ENCODE measurements at regions not wholly inside any gene's neighbourhood (a gene's known extent, or its start where the extent isn't known, plus 50 kb on each side); places are given as distances from the start of the nearest gene placed in this dataset.

DNA sequence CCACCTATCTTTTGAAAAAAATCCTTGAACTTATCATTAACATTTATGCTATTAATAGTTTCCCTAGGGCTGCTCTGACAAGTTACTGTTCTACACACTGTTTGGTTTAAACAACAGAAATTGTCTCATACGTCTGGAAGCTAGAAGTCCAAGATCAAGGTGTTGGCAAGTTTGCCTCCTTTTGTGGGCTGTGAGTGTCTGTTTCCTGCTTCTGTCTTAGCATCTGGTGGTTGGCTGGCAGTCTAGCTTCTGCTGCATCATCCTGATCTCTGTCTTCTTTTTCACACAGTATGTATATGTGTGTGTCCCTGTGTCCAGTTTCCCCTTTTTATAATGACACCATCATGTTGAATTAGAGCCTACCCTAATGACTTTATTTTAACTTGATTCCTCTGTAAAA lies 154.8 kb downstream of the RPS12 start:
- DNase-seq, result no peak
- 5 to 13% methylated on average over 1 of the region's 1 CpG for WGBS, 2 donors
- Histone ChIP-seq H3K4me1 (no peaks in the 10 kb centered on the region), H3K27me3 (no peaks in the 10 kb centered on the region), H3K9me3 (no peaks in the 10 kb centered on the region), H3K36me3 (no peaks in the 10 kb centered on the region), H3K4me3 (no peak overlapping the region), H3K27ac (no peak overlapping the region)
- intact Hi-C loops (cut with DNase I), result no loop called here
- no peak for TF ChIP-seq POLR2A (IDR thresholded peaks at IDR 0.05)
- TF ChIP-seq, protein P1, sequence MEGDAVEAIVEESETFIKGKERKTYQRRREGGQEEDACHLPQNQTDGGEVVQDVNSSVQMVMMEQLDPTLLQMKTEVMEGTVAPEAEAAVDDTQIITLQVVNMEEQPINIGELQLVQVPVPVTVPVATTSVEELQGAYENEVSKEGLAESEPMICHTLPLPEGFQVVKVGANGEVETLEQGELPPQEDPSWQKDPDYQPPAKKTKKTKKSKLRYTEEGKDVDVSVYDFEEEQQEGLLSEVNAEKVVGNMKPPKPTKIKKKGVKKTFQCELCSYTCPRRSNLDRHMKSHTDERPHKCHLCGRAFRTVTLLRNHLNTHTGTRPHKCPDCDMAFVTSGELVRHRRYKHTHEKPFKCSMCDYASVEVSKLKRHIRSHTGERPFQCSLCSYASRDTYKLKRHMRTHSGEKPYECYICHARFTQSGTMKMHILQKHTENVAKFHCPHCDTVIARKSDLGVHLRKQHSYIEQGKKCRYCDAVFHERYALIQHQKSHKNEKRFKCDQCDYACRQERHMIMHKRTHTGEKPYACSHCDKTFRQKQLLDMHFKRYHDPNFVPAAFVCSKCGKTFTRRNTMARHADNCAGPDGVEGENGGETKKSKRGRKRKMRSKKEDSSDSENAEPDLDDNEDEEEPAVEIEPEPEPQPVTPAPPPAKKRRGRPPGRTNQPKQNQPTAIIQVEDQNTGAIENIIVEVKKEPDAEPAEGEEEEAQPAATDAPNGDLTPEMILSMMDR (IDR thresholded peaks at IDR 0.05), result no peak

DNA sequence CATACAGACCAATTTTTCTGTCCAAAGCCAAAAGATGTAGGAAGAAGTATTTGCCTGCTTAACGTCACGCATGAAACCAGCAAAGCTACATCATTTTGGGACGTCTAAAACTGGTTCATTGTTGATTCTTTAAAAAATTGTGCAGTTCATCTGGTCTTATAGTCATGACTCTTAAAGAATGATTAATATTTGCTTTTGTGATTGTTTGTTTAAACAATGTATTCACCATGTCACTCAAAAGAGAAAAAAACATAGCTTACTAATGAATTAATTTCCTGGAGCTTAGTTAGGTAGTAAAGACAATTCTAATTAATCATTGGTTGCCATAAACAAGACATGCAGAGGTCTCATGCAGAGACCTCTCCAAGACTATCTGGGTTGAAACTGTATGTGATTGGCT lies 157.3 kb downstream of the RPS12 start:
- WGBS, 2 donors, result 22 to 37% methylated on average over 3 of the region's 3 CpGs
- no peak overlapping the region for H3K27ac ChIP-seq
- no peaks in the 10 kb centered on the region for H3K36me3 ChIP-seq
- H3K4me3 ChIP-seq, result no peak overlapping the region
- no peak for DNase-seq
- no peaks in the 10 kb centered on the region for H3K4me1 ChIP-seq
- no peaks in the 10 kb centered on the region for H3K27me3 ChIP-seq
- no peaks in the 10 kb centered on the region for H3K9me3 ChIP-seq
- no peak for TF ChIP-seq POLR2A (IDR thresholded peaks at IDR 0.05)
- intact Hi-C loops (cut with DNase I), result no loop called here

DNA sequence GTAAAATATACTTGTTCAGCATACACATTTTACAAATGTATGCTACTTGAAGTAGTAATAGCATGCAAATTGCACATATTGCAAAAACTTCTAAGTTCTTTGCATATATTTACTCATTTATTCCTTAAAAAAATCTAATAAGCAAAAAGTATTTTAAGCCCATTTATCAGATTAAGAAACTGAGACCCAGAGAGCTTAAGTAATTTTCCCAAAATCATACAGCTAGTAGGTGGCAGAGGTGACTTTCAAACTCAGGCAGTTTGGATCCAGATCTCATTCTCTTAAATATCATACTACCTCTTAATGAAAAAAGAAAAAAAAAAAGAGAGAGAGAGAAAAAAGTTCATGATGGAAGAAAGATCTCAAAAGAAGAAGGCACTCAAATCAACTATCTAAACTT lies 157.9 kb downstream of the RPS12 start:
- Histone ChIP-seq H3K4me1 (no peaks in the 10 kb centered on the region), H3K36me3 (no peaks in the 10 kb centered on the region), H3K4me3 (no peak overlapping the region), H3K27me3 (no peaks in the 10 kb centered on the region), H3K9me3 (no peaks in the 10 kb centered on the region), H3K27ac (no peak overlapping the region)
- TF ChIP-seq POLR2A (IDR thresholded peaks at IDR 0.05), result no peak
- TF ChIP-seq, protein P1 (IDR thresholded peaks at IDR 0.05), result no peak
- intact Hi-C loops (cut with DNase I), result no loop called here
- DNase-seq, result no peak

DNA sequence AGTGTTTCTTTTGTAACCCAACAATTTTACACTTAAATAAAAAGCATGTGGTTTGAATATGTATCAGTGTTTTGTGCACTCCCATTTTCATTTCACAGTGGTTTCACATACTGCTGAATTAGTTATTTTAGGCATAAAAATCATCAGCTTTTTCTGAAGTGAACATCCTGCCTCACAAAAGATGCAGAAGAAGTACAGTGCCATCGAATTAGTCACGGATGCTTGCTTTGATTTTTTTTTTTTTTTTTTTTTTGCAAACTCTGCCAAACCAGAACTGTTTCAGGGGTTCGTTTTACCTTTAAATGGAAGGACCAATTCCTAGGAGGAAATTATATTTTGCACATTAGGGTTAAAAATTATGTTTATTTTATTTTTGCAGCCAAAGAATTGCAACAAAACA lies 158.6 kb downstream of the RPS12 start:
- no peak for DNase-seq
- Histone ChIP-seq H3K27me3 (no peaks in the 10 kb centered on the region), H3K27ac (no peak overlapping the region), H3K9me3 (no peaks in the 10 kb centered on the region), H3K4me1 (no peaks in the 10 kb centered on the region), H3K4me3 (no peak overlapping the region), H3K36me3 (no peaks in the 10 kb centered on the region)
- intact Hi-C loops (cut with DNase I), result no loop called here
- 34 to 40% methylated on average over 3 of the region's 3 CpGs for WGBS, 2 donors
- TF ChIP-seq, protein P1 (IDR thresholded peaks at IDR 0.05), result no peak

DNA sequence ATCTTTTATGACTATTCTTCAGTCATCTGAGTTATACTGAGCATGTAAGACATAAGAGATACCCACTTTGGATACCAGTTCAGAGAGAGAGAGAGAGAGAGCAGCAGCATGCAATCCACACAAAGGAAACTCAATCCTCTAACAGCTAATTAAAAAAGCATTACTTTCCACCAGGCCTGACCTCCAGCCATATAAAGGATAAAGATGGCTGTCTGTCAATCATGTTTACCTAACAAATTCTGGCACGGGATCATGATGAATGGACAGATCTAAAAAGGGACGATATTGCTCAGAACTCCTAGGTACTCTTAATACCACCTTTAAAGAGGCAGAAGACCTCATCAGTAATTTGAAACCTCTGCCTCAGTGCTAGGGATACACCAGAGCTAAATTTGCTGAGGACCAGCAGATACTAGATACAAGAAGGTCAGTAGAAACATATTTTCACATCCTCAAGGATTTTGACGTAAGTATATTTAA lies 159.2 kb downstream of the RPS12 start:
- no peak overlapping the region for H3K4me3 ChIP-seq
- no peaks in the 10 kb centered on the region for H3K36me3 ChIP-seq
- H3K9me3 ChIP-seq, result no peaks in the 10 kb centered on the region
- TF ChIP-seq, protein P1 (IDR thresholded peaks at IDR 0.05), result no peak
- TF ChIP-seq POLR2A (IDR thresholded peaks at IDR 0.05), result no peak
- H3K4me1 ChIP-seq, result no peaks in the 10 kb centered on the region
- no peaks in the 10 kb centered on the region for H3K27me3 ChIP-seq
- intact Hi-C loops (cut with DNase I), result no loop called here
- 26 to 30% methylated on average over 3 of the region's 3 CpGs for WGBS, 2 donors
- DNase-seq, result no peak
- no peak overlapping the region for H3K27ac ChIP-seq

DNA sequence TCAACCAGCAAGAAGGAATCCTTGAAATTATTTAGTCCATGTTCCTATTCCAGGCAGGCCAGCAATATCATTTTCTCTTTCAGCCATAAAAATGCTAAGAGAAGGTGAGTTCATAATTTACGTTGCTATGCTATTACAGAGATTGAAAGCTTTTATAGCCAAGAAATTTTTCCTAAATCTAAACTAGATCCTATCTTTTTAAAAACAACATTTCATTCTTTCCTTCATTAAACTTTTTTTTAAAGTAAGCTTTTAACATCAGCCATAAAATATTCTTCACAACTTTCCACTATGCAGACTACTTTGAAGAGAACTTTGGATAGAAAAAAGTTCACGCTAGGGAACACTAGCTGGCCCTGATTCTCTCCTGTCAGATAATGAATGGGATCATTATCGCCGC lies 159.8 kb downstream of the RPS12 start:
- TF ChIP-seq, protein P1 (IDR thresholded peaks at IDR 0.05), result no peak
- no peak for TF ChIP-seq POLR2A (IDR thresholded peaks at IDR 0.05)
- WGBS, 2 donors, result 85 to 88% methylated on average over 4 of the region's 4 CpGs
- Histone ChIP-seq H3K4me3 (no peak overlapping the region), H3K36me3 (no peaks in the 10 kb centered on the region), H3K27ac (no peak overlapping the region), H3K4me1 (no peaks in the 10 kb centered on the region), H3K27me3 (no peaks in the 10 kb centered on the region), H3K9me3 (no peaks in the 10 kb centered on the region)
- intact Hi-C loops (cut with DNase I), result no loop called here
- DNase-seq, result no peak
